Type B pancreatic cell (in vitro differentiated cells): ENCODE measurements at regions not wholly inside any gene's neighbourhood (a gene's known extent, or its start where the extent isn't known, plus 50 kb on each side); places are given as distances from the start of the nearest gene placed in this dataset.

Source experiments
- DNase-seq: peaks from one replicate; pipeline ENCODE4 v3.0.0; 2021; ENCODE audit warnings: mixed read lengths; ENCODE audit not compliant: unreplicated experiment; ENCODE audit errors: extremely low spot score
- H3K27ac Mint-ChIP-seq: 2 replicates; pipeline ENCODE4 v1.8.0; 2021; ENCODE audit warnings: mild to moderate bottlenecking, mixed read lengths
- H3K27me3 Mint-ChIP-seq: 2 replicates; pipeline ENCODE4 v1.8.0; 2021; ENCODE audit warnings: mixed read lengths
- H3K36me3 Mint-ChIP-seq: 2 replicates; pipeline ENCODE4 v1.8.0; 2021; ENCODE audit warnings: mixed read lengths
- H3K4me1 Mint-ChIP-seq: one replicate; pipeline ENCODE4 v1.8.0; 2021; ENCODE audit warnings: mixed read lengths; ENCODE audit not compliant: unreplicated experiment
- H3K4me3 Mint-ChIP-seq: 2 replicates; pipeline ENCODE4 v1.8.0; 2021; ENCODE audit warnings: mild to moderate bottlenecking, mixed read lengths
- H3K9me3 Mint-ChIP-seq: 2 replicates; pipeline ENCODE4 v1.8.0; 2021; ENCODE audit warnings: mixed read lengths
- TF ChIP-seq, protein P1 (sequence below): fragments of 200-600 bp; sonication (generic); conservative IDR thresholded peaks from 2 replicates; pipeline ENCODE4 v1.5.0; 2021; ENCODE audit warnings: antibody characterized with exemption, mild to moderate bottlenecking

DNA sequence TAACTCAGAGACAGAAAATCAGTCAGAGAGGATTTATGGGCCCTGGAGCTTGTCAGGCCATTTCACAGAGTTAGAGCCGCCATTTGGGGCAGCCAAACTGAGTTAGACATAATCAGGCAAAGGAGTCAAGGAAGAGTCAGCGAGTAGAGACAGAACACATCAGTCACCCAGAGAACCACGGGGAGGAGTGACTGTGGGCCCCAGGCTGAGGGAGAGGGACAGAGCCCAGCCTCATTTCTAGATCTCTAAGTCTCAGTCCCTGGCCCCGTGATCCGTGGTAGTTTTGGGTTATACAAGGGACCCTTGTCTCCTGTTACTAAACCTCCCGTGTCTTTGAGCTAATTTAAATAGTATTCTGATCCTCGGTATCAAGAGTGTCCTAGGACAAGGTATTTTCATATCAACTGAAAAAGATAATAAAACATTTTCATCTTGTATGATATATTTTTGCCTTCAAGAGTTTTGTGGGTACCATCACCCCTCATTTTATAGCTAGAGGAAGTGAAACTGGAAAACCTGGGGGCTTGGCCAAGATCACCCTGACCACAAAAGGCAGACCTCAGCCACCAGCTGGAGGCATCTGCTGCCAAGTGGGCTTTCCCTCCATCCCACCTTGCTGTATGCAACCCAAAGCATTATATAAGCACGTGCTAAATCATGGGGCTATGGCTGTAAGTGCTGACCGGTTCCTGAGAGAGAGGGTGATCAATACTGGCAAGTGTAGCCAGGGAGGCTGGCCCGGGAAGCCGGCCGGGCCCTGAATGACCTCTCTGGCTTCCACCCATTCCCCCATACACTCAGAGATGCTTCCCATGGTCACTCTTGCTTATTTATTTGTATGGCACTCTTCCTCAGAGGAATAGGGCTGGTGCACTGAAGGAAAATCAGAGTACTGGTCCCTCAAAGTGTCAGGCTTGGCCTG is 204.1 kb downstream of the BCOR start:
- Mint-ChIP-seq H3K4me3 (no peak overlapping the region), H3K27me3 (no peaks in the 10 kb centered on the region), H3K9me3 (peaks cover 16% of the 10 kb centered on the region), H3K4me1 (peaks cover 34% of the 10 kb centered on the region), H3K36me3 (no peaks in the 10 kb centered on the region), H3K27ac (no peak overlapping the region)
- TF ChIP-seq, protein P1, sequence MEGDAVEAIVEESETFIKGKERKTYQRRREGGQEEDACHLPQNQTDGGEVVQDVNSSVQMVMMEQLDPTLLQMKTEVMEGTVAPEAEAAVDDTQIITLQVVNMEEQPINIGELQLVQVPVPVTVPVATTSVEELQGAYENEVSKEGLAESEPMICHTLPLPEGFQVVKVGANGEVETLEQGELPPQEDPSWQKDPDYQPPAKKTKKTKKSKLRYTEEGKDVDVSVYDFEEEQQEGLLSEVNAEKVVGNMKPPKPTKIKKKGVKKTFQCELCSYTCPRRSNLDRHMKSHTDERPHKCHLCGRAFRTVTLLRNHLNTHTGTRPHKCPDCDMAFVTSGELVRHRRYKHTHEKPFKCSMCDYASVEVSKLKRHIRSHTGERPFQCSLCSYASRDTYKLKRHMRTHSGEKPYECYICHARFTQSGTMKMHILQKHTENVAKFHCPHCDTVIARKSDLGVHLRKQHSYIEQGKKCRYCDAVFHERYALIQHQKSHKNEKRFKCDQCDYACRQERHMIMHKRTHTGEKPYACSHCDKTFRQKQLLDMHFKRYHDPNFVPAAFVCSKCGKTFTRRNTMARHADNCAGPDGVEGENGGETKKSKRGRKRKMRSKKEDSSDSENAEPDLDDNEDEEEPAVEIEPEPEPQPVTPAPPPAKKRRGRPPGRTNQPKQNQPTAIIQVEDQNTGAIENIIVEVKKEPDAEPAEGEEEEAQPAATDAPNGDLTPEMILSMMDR: no peak
- DNase-seq: no peak

DNA sequence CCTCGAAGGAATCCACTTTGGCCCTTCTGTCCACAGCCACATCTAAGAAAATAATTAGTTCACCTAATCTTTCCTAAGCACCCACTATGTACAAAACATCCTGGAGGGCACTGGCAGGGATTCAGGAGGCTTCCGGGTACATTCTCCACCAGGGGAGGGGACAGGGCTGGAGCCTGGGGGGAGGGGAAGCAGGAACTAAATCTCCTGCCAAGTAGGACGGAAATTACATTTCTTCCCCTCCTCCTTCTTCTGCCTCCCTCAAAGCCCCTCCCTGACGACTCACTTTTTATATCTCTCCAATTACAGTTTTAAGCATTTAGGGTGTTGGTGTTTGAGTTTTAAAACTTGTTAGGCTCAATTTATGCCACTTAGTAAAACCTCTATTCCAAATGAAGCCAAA is 203.1 kb downstream of the BCOR start:
- Mint-ChIP-seq H3K4me1 (peaks cover 34% of the 10 kb centered on the region), H3K36me3 (no peaks in the 10 kb centered on the region), H3K9me3 (peaks cover 16% of the 10 kb centered on the region), H3K27me3 (no peaks in the 10 kb centered on the region), H3K27ac (no peak overlapping the region), H3K4me3 (no peak overlapping the region)
- TF ChIP-seq, protein P1: no peak
- no peak for DNase-seq

DNA sequence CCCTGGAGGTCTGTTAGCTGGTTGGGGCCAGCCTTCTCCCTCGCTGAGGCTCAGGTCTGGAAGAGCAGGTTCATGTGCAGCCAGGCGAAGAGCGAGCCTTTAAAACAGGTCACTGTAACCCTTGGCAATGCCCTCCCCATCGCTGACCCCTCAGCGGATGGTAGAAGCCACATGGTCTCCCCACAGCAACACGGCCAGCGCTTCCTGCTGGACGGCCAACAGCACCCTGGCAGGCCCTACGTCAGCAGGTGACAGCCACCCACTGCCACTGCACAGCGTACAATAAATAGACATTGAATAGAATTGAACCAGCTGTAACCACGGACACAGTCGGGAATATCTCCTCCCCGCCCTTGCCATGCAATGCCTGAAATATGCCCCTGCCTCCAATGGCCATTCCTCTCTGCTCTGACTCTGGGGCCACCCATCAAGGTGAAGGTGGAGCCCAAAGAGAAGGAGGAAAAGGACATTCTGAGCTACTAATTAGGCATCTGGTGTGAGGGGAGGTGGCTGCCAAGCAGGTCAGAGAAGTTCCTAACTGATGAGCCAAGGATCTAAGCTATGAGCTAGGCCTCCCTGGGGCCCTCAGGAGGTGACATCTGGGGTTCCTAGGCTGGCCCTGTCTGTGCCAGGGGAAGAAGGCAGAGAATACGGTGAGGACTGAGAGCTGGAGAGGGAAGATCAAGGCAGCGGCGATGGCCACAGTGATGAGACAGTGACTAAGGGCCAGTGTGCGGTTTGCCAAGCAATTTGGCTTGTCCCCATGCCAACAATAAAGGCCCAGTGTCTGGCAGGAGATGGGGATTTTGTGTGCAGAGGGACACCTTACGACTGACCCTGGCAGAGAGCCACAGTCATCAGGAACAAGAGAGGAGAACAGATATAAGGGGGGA is 202.3 kb downstream of the BCOR start:
- Mint-ChIP-seq H3K27me3 (peaks cover 3% of the 10 kb centered on the region), H3K4me1 (peaks cover 34% of the 10 kb centered on the region), H3K4me3 (peak overlapping the region; percentile 64), H3K36me3 (no peaks in the 10 kb centered on the region), H3K9me3 (peaks cover 16% of the 10 kb centered on the region), H3K27ac (peak overlapping the region; percentile 66)
- TF ChIP-seq, protein P1: no peak
- no peak for DNase-seq

DNA sequence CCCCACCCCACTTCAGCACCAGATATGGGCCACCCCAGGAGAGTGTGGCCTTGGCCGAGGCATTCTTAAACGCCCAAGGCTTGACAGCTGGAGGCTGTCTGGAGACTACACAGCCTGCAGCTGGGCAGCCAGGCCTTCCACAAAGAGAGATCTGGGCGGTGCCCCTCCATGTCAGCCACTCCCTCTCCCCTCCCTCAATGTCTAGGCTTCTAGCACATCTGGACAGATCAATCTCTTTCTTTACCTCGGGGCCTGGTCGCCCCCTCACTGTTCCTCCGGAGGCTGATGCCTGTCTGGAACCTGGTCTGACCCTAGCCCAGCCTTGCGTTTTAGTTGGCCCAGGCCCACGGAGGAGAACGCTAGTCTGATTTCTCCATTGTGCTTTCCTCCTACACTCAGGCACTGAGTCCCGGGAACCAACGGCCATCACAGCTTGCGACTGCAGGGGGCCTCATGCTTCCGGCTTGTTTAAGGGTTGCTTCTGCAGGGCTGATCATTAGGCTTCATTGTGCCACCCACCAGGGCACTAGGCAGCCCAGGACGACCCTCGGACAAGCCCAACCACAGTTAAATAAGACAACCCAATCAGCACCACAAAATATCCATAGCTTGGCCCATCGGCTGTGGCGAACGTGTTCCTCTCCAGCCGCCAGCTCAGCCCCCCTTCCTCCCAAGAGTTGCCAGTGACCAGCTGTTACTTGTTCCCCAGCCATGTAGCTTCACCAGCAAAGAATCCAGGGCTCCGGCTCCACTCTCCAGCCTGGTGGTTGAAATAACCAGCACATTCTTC is 200.6 kb downstream of the BCOR start:
- Mint-ChIP-seq H3K4me3 (peak overlapping the region; percentile 49), H3K36me3 (no peaks in the 10 kb centered on the region), H3K27me3 (peaks cover 3% of the 10 kb centered on the region), H3K9me3 (peaks cover 8% of the 10 kb centered on the region), H3K27ac (peak overlapping the region; percentile 46), H3K4me1 (peaks cover 38% of the 10 kb centered on the region)
- DNase-seq: no peak
- TF ChIP-seq, protein P1: no peak

DNA sequence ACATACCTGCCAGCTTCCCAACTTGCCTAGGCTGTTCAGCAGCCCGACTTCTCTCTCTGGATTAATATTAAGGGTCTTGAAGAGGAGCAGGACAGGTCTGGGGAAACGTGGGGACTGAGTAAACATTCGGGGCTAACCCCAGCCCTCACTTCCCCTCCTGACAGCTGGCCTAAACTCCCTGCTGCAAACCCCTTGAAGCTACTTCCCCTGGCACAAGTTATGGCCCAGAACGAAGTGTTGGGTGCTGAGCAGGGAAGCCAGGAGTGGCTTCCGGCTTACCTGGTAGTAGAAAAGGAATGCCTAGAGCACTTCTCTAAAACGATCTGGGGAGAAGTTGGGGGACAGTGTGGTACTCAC is 200.0 kb downstream of the BCOR start:
- Mint-ChIP-seq H3K4me3 (peak overlapping the region; percentile 49), H3K27me3 (peaks cover 3% of the 10 kb centered on the region), H3K4me1 (peaks cover 38% of the 10 kb centered on the region), H3K9me3 (peaks cover 8% of the 10 kb centered on the region), H3K27ac (peak overlapping the region; percentile 46), H3K36me3 (no peaks in the 10 kb centered on the region)
- TF ChIP-seq, protein P1: no peak
- DNase-seq: no peak
